ENCODE measurements at regions not wholly inside any gene's neighbourhood (a gene's known extent, or its start where the extent isn't known, plus 50 kb on each side); places are given as distances from the start of the nearest gene placed in this dataset.

- no peaks in the 10 kb centered on the region for H3K9me3 ChIP-seq
- TF ChIP-seq CTCF (IDR thresholded peaks at IDR 0.05) = no peak
- H3K4me3 ChIP-seq = peak overlapping the region; percentile 48 to 52
- H3K36me3 ChIP-seq = no peaks in the 10 kb centered on the region
- DNase-seq (ENCODE audit: low spot score) = peak; percentile 83
- peaks cover 0 to 17% of the 10 kb centered on the region in 2 donors for H3K4me1 ChIP-seq
- H3K27ac ChIP-seq = peak overlapping the region; percentile 60 to 65
- no peaks in the 10 kb centered on the region for H3K27me3 ChIP-seq
Measured at GRCh38 chr6:26312501-26313397, 52.2 kb upstream of the BTN3A2 start.

Measured in right atrium auricular region (tissue), 2 donors.